Panc1 (cell line): ENCODE measurements at regions not wholly inside any gene's neighbourhood (a gene's known extent, or its start where the extent isn't known, plus 50 kb on each side); places are given as distances from the start of the nearest gene placed in this dataset.
"Not testable (repeated sequence)": the region's sequence is repeated elsewhere in the genome, so short reads cannot be mapped to it uniquely, and the experiment has no call there.

Source experiments
- ATAC-seq: fragments of 200-7000 bp; cut with Tn5 transposase; 2 replicates; pipeline ENCODE4 v1.9.1; 2020; ENCODE audit warnings: mild to moderate bottlenecking, moderate library complexity
- BruUV-seq: library from RNA; stranded (reverse); fragments of 400-500 nt; replicated peaks from 2 replicates; lab custom pipeline; 2021; lab: Mats Ljungman, UMichigan
- CTCF ChIA-PET: fragments of 300-600 bp; sonication (Branson Sonifier 250); formaldehyde crosslinking; loops from one replicate; lab custom pipeline; 2022; ENCODE audit warnings: antibody characterized with exemption; lab: Charles Lee
- POLR2A ChIA-PET: fragments of 300-600 bp; sonication (Branson Sonifier 250); formaldehyde crosslinking; loops from one replicate; lab custom pipeline; 2022; ENCODE audit warnings: antibody characterized with exemption; lab: Charles Lee
- DNase-seq: peaks from one replicate; pipeline ENCODE4 v3.0.0-alpha.2; 2010; ENCODE audit warnings: low read depth, low spot score
- H3K27ac ChIP-seq: 2 replicates; pipeline ENCODE4 v1.5.1; 2011; ENCODE audit warnings: mild to moderate bottlenecking, low read length, inconsistent platforms
- H3K27me3 ChIP-seq: fragments of 200-500 bp; sonication (Bioruptor generic); 2 replicates; pipeline ENCODE4 v1.6.0; 2014; ENCODE audit warnings: low read length, inconsistent platforms; ENCODE audit not compliant: control insufficient read depth, insufficient read depth
- H3K36me3 ChIP-seq: fragments of 200-500 bp; sonication (Bioruptor generic); 2 replicates; pipeline ENCODE4 v1.5.1; 2014; ENCODE audit warnings: inconsistent platforms, mild to moderate bottlenecking, low read length, moderate library complexity; ENCODE audit not compliant: control insufficient read depth, insufficient read depth
- H3K4me1 ChIP-seq: 2 replicates; pipeline ENCODE4 v1.5.1; 2011; ENCODE audit warnings: inconsistent platforms, mild to moderate bottlenecking, low read length, moderate library complexity; ENCODE audit not compliant: control insufficient read depth, insufficient read depth
- H3K4me3 ChIP-seq, 2 experiments: 2 replicates each; pipeline ENCODE4 v1.5.1; 2011 to 2012; ENCODE audit warnings: low read depth in 2 of 2, low read length in 2 of 2, mild to moderate bottlenecking in 2 of 2, inconsistent platforms in 1 of 2, moderate library complexity in 1 of 2
- H3K9me3 ChIP-seq: fragments of 200-500 bp; sonication (Bioruptor generic); 2 replicates; pipeline ENCODE4 v1.5.1; 2014; ENCODE audit warnings: low read depth, mild to moderate bottlenecking, inconsistent platforms, low read length, moderate library complexity; ENCODE audit not compliant: control insufficient read depth, insufficient read depth
- POLR2AphosphoS5 ChIP-seq: IDR thresholded peaks from 2 replicates; pipeline ENCODE4 v1.6.1; 2012; ENCODE audit warnings: mild to moderate bottlenecking, low read depth, low read length, moderate library complexity
- SIN3A ChIP-seq: IDR thresholded peaks from 2 replicates; pipeline ENCODE4 v1.6.1; 2012; ENCODE audit warnings: low read depth, mild to moderate bottlenecking, low read length, moderate library complexity, borderline replicate concordance; ENCODE audit not compliant: insufficient read depth
- TCF7L2 ChIP-seq: IDR thresholded peaks from 2 replicates; pipeline ENCODE4 v1.6.1; 2011; ENCODE audit warnings: mild to moderate bottlenecking, low read depth, low read length, inconsistent platforms
- in situ Hi-C: cut with HindIII; loops from 2 replicates; pipeline ENCODE4 v1.10.0; 2016; ENCODE audit warnings: low sequenced_read_pairs, low pct_unique_long_range_greater_than_20kb
- intact Hi-C: fragments of 100-400 bp; cut with micrococcal nuclease; formaldehyde crosslinking; loops from one replicate; pipeline ENCODE4 v1.10.0; 2022; ENCODE audit not compliant: unreplicated experiment
- TF ChIP-seq, protein P1 (sequence below): fragments of 450-650 bp; IDR thresholded peaks from 2 replicates; pipeline ENCODE4 v1.5.1; 2017; ENCODE audit warnings: mild to moderate bottlenecking
- TF ChIP-seq, protein P2 (sequence below), 2 experiments: IDR thresholded peaks; 2 replicates each; pipeline ENCODE4 v1.6.1; 2011 to 2012; ENCODE audit warnings: low read depth in 2 of 2, control low read depth in 1 of 2, low read length in 1 of 2, mild to moderate bottlenecking in 1 of 2, moderate library complexity in 1 of 2; ENCODE audit not compliant: insufficient read depth in 1 of 2

DNA sequence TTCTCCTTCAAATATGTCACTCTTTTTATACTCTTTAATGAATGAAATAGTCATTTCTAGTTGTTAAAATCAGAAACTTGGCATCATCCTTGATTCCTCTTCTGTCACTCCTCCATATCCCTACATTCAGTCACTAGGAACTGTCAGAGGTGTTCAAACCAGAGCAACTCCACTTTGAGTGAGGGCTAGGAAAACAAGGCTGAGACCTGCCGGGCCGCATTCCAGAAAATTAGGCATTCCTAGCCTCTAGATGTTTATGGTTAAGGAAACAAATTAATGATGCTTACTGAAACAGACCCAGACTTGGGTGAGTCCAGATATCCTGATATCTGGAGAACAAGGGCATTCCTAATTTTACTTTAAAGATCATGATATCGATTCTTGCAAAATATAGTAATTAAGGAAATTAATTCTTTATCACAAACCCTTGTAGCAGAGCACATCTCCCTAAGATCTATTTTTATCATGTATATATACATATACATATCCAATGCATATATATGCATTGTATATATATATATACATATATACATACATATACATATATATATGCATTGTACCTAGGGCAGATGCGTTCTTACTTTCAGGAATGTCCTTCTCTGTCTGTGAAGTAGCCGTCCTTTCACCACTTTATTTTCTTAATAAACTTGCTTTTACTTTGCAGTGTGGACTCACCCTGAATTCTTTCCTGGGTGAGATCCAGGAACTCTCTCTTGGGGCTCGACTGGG is 98.4 kb upstream of the GC start:
- Histone ChIP-seq H3K9me3 (no peaks in the 10 kb centered on the region), H3K36me3 (no peaks in the 10 kb centered on the region), H3K27ac (no peak overlapping the region), H3K4me3 (no peak overlapping the region), H3K4me1 (no peaks in the 10 kb centered on the region), H3K27me3 (no peaks in the 10 kb centered on the region)
- BruUV-seq, result no TSS peak
- no peak for TF ChIP-seq SIN3A
- TF ChIP-seq, protein P1, sequence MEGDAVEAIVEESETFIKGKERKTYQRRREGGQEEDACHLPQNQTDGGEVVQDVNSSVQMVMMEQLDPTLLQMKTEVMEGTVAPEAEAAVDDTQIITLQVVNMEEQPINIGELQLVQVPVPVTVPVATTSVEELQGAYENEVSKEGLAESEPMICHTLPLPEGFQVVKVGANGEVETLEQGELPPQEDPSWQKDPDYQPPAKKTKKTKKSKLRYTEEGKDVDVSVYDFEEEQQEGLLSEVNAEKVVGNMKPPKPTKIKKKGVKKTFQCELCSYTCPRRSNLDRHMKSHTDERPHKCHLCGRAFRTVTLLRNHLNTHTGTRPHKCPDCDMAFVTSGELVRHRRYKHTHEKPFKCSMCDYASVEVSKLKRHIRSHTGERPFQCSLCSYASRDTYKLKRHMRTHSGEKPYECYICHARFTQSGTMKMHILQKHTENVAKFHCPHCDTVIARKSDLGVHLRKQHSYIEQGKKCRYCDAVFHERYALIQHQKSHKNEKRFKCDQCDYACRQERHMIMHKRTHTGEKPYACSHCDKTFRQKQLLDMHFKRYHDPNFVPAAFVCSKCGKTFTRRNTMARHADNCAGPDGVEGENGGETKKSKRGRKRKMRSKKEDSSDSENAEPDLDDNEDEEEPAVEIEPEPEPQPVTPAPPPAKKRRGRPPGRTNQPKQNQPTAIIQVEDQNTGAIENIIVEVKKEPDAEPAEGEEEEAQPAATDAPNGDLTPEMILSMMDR, result no peak
- TF ChIP-seq, protein P2, sequence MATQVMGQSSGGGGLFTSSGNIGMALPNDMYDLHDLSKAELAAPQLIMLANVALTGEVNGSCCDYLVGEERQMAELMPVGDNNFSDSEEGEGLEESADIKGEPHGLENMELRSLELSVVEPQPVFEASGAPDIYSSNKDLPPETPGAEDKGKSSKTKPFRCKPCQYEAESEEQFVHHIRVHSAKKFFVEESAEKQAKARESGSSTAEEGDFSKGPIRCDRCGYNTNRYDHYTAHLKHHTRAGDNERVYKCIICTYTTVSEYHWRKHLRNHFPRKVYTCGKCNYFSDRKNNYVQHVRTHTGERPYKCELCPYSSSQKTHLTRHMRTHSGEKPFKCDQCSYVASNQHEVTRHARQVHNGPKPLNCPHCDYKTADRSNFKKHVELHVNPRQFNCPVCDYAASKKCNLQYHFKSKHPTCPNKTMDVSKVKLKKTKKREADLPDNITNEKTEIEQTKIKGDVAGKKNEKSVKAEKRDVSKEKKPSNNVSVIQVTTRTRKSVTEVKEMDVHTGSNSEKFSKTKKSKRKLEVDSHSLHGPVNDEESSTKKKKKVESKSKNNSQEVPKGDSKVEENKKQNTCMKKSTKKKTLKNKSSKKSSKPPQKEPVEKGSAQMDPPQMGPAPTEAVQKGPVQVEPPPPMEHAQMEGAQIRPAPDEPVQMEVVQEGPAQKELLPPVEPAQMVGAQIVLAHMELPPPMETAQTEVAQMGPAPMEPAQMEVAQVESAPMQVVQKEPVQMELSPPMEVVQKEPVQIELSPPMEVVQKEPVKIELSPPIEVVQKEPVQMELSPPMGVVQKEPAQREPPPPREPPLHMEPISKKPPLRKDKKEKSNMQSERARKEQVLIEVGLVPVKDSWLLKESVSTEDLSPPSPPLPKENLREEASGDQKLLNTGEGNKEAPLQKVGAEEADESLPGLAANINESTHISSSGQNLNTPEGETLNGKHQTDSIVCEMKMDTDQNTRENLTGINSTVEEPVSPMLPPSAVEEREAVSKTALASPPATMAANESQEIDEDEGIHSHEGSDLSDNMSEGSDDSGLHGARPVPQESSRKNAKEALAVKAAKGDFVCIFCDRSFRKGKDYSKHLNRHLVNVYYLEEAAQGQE (IDR thresholded peaks at IDR 0.05; ENCODE audit: insufficient read depth in 1 of 2, low read depth in 2 of 2, low read length in 1 of 2), result no peak
- no peak for TF ChIP-seq TCF7L2
- TF ChIP-seq POLR2AphosphoS5, result no peak
- ATAC-seq (no peak), DNase-seq (no peak)
- POLR2A ChIA-PET, result no interaction called here
- in situ Hi-C loops, result no loop called here
- CTCF ChIA-PET, result no interaction called here
- intact Hi-C loops, result no loop called here

DNA sequence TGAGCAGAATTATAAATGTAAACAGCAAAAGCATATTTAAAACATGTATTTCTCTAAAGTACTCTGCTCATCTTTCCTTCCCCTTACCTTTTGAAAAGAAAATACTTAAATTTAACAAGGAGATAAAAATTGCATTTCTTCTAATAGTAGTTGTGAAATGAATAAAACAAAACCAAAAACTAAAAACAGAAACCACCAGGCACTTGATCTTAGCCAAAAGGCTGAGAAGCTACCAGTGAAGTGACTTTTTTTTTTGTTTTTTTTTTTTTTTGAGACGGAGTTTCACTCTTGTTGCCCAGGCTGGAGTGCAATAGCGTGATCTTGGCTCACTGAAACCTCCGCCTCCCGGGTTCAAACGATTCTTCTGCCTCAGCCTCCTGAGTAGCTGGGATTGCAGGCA is 116.5 kb upstream of the GC start:
- BruUV-seq, H3K27ac ChIP-seq, H3K27me3 ChIP-seq, in situ Hi-C loops, H3K9me3 ChIP-seq, H3K4me3 ChIP-seq, CTCF ChIA-PET, intact Hi-C loops, POLR2A ChIA-PET, ATAC-seq, DNase-seq, H3K4me1 ChIP-seq, H3K36me3 ChIP-seq: not testable (repeated sequence)

DNA sequence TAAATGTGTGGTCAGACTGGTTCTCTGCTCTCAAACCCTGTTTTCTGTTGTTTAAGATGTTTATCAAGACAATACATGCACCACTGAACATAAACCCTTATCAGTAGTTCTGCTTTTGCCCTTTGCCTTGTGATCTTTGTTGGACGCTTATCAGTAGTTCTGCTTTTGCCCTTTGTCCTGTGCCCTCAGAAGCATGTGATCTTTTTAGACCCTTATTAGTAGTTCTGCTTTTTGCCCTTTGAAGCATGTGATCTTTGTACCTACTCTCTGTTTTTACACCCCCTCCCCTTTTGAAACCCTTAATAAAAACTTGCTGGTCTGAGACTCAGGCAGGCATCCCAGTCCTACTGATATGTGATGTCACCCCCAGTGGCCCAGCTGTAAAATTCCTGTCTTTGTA is 121.7 kb upstream of the GC start:
- H3K9me3 ChIP-seq, H3K36me3 ChIP-seq, ATAC-seq, H3K4me3 ChIP-seq, H3K27me3 ChIP-seq, DNase-seq, H3K27ac ChIP-seq, POLR2A ChIA-PET, CTCF ChIA-PET, intact Hi-C loops, in situ Hi-C loops, BruUV-seq, H3K4me1 ChIP-seq: not testable (repeated sequence)
